HG03045 (cell line): ENCODE measurements at regions not wholly inside any gene's neighbourhood (a gene's known extent, or its start where the extent isn't known, plus 50 kb on each side); places are given as distances from the start of the nearest gene placed in this dataset.

ENCODE experiments used
- ATAC-seq: cut with Tn5 transposase; IDR thresholded peaks from one replicate; pipeline ENCODE4 v1.9.1; 2021; ENCODE audit warnings: mild to moderate bottlenecking, moderate library complexity; ENCODE audit not compliant: unreplicated experiment

- ATAC-seq, result no peak
Observed at GRCh38 chr9:16959391-16959790, 88.9 kb upstream of the BNC2 start.

GRCh38 chr9:16954040-16954439 lies 83.6 kb upstream of the BNC2 start:
- ATAC-seq, result no peak

- no peak for ATAC-seq
Observed at GRCh38 chr9:16951502-16951901, 81.0 kb upstream of the BNC2 start.

GRCh38 chr9:16950051-16950450 lies 79.6 kb upstream of the BNC2 start:
- ATAC-seq, result no peak

GRCh38 chr9:16930578-16930977 lies 60.1 kb upstream of the BNC2 start:
- no peak for ATAC-seq

GRCh38 chr9:16928179-16928945 lies 57.9 kb upstream of the BNC2 start:
- no peak for ATAC-seq

GRCh38 chr9:16925426-16925825 lies 55.0 kb upstream of the BNC2 start:
- ATAC-seq, result no peak

GRCh38 chr9:16924311-16924915 lies 53.9 kb upstream of the BNC2 start:
- ATAC-seq, result no peak

GRCh38 chr9:16921855-16922254 lies 51.4 kb upstream of the BNC2 start:
- no peak for ATAC-seq
